ENCODE measurements at regions not wholly inside any gene's neighbourhood (a gene's known extent, or its start where the extent isn't known, plus 50 kb on each side); places are given as distances from the start of the nearest gene placed in this dataset.

- TF ChIP-seq, protein P1, sequence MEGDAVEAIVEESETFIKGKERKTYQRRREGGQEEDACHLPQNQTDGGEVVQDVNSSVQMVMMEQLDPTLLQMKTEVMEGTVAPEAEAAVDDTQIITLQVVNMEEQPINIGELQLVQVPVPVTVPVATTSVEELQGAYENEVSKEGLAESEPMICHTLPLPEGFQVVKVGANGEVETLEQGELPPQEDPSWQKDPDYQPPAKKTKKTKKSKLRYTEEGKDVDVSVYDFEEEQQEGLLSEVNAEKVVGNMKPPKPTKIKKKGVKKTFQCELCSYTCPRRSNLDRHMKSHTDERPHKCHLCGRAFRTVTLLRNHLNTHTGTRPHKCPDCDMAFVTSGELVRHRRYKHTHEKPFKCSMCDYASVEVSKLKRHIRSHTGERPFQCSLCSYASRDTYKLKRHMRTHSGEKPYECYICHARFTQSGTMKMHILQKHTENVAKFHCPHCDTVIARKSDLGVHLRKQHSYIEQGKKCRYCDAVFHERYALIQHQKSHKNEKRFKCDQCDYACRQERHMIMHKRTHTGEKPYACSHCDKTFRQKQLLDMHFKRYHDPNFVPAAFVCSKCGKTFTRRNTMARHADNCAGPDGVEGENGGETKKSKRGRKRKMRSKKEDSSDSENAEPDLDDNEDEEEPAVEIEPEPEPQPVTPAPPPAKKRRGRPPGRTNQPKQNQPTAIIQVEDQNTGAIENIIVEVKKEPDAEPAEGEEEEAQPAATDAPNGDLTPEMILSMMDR (IDR thresholded peaks at IDR 0.05; ENCODE audit: insufficient read depth in 1 of 2, low read depth in 1 of 2, low read length in 1 of 2, severe bottlenecking in 1 of 2, unreplicated experiment in 1 of 2), result no peak
- Mint-ChIP-seq H3K36me3 (ENCODE audit: insufficient read depth, unreplicated experiment) (peaks cover 29% of the 10 kb centered on the region), H3K9me3 (ENCODE audit: unreplicated experiment) (no peaks in the 10 kb centered on the region), H3K27ac (ENCODE audit: unreplicated experiment) (no peak overlapping the region), H3K4me3 (ENCODE audit: unreplicated experiment) (no peak overlapping the region), H3K4me1 (ENCODE audit: low read depth, unreplicated experiment) (no peaks in the 10 kb centered on the region), H3K27me3 (ENCODE audit: insufficient read depth, unreplicated experiment) (no peaks in the 10 kb centered on the region)
- Histone ChIP-seq H3K4me3 (ENCODE audit: low read depth, low read length) (no peak overlapping the region), H3K9me3 (no peaks in the 10 kb centered on the region), H3K4me1 (no peaks in the 10 kb centered on the region), H3K36me3 (ENCODE audit: control insufficient read depth, insufficient read depth, low read length) (peaks cover 3% of the 10 kb centered on the region; the same call in 1 of the 2 replicates), H3K27me3 (replicated peaks; ENCODE audit: control insufficient read depth, insufficient read depth, low read length) (no peaks in the 10 kb centered on the region)
- intact Hi-C loops (cut with micrococcal nuclease; ENCODE audit: unreplicated experiment), result no loop called here
- no peak for DNase-seq
- ChIA-PET CTCF (no interaction called here), POLR2A (no interaction called here)
- BruUV-seq (replicated peaks), result no TSS peak
Observed at GRCh38 chr22:42198226-42198625, 67.6 kb upstream of the CYP2D6 start.

GRCh38 chr22:42196454-42196853, 65.8 kb upstream of the CYP2D6 start:
- no peak overlapping the region for H3K27ac Mint-ChIP-seq (ENCODE audit: unreplicated experiment)
- Histone ChIP-seq H3K4me1 (no peaks in the 10 kb centered on the region), H3K4me3 (ENCODE audit: low read depth, low read length) (no peak overlapping the region), H3K27me3 (replicated peaks; ENCODE audit: control insufficient read depth, insufficient read depth, low read length) (no peaks in the 10 kb centered on the region), H3K36me3 (ENCODE audit: control insufficient read depth, insufficient read depth, low read length) (no peaks in the 10 kb centered on the region), H3K9me3 (no peaks in the 10 kb centered on the region)
- TF ChIP-seq, protein P1 (IDR thresholded peaks at IDR 0.05; ENCODE audit: insufficient read depth in 1 of 2, low read depth in 1 of 2, low read length in 1 of 2, severe bottlenecking in 1 of 2, unreplicated experiment in 1 of 2), result no peak
- no TSS peak for BruUV-seq (replicated peaks)
- DNase-seq, result no peak
- ChIA-PET POLR2A (no interaction called here), CTCF (interaction anchor here (0.6 to 0.7 kb wide), 2 partner anchors 8 to 21 kb away, joined by 3 to 5 read pairs; no protein-coding TSS in a partner anchor)
- H3K27me3 Mint-ChIP-seq (ENCODE audit: insufficient read depth, unreplicated experiment), result no peaks in the 10 kb centered on the region
- H3K4me1 Mint-ChIP-seq (ENCODE audit: low read depth, unreplicated experiment), result no peaks in the 10 kb centered on the region
- H3K4me3 Mint-ChIP-seq (ENCODE audit: unreplicated experiment), result no peak overlapping the region
- intact Hi-C loops (cut with micrococcal nuclease; ENCODE audit: unreplicated experiment), result no loop called here
- H3K36me3 Mint-ChIP-seq (ENCODE audit: insufficient read depth, unreplicated experiment), result peaks cover 27% of the 10 kb centered on the region
- H3K9me3 Mint-ChIP-seq (ENCODE audit: unreplicated experiment), result no peaks in the 10 kb centered on the region

DNA sequence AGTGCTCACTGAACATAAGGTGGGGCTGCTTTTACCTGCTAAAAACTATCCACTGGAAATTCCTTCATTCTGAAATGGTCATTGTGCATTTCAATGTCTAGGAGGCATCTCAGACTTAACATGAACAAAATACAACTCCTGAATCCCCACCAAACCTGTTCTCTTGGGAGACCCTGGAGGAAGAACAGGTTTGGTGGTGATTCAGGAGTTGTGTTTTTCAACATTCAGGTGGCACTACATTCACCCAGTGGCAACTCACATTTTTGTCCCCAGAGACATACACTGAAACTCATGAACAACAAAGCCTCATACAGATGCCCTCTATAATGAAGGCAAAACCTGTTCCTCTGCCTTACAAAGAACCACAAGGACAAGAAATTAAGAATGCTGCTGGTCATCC, 64.3 kb upstream of the CYP2D6 start:
- CTCF ChIA-PET, result no interaction called here
- intact Hi-C loops (cut with micrococcal nuclease; ENCODE audit: unreplicated experiment), result no loop called here
- no peak overlapping the region for H3K4me3 Mint-ChIP-seq (ENCODE audit: unreplicated experiment)

More for the DNA sequence above, 64.3 kb upstream of the CYP2D6 start:
- H3K36me3 ChIP-seq (ENCODE audit: control insufficient read depth, insufficient read depth, low read length), result no peaks in the 10 kb centered on the region
- Mint-ChIP-seq H3K9me3 (ENCODE audit: unreplicated experiment) (no peaks in the 10 kb centered on the region), H3K27me3 (ENCODE audit: insufficient read depth, unreplicated experiment) (no peaks in the 10 kb centered on the region), H3K36me3 (ENCODE audit: insufficient read depth, unreplicated experiment) (peaks cover 21% of the 10 kb centered on the region), H3K27ac (ENCODE audit: unreplicated experiment) (no peak overlapping the region), H3K4me1 (ENCODE audit: low read depth, unreplicated experiment) (no peaks in the 10 kb centered on the region)
- TF ChIP-seq, protein P1 (IDR thresholded peaks at IDR 0.05; ENCODE audit: insufficient read depth in 1 of 2, low read depth in 1 of 2, low read length in 1 of 2, severe bottlenecking in 1 of 2, unreplicated experiment in 1 of 2), result no peak
- BruUV-seq (replicated peaks), result no TSS peak
- no peaks in the 10 kb centered on the region for H3K9me3 ChIP-seq
- no peak overlapping the region for H3K4me3 ChIP-seq (ENCODE audit: low read depth, low read length)
- POLR2A ChIA-PET, result no interaction called here
- no peak for DNase-seq
- no peaks in the 10 kb centered on the region for H3K4me1 ChIP-seq
- no peaks in the 10 kb centered on the region for H3K27me3 ChIP-seq (replicated peaks; ENCODE audit: control insufficient read depth, insufficient read depth, low read length)

Measured in Caco-2 (cell line).